Sigmoid colon (tissue), 6 donors: ENCODE measurements at regions not wholly inside any gene's neighbourhood (a gene's known extent, or its start where the extent isn't known, plus 50 kb on each side); places are given as distances from the start of the nearest gene placed in this dataset.

Experiments used
- DNase-seq: peaks from one replicate; pipeline ENCODE4 v3.0.0-alpha.2; 2019
- H3K27ac ChIP-seq, 4 donors: fragments of 200-600 bp; sonication (generic); one replicate each; pipeline ENCODE4 v1.5.1; 2016 to 2019; ENCODE audit warnings: mild to moderate bottlenecking in 1 of 4
- H3K27me3 ChIP-seq, 3 donors: fragments of 200-600 bp; sonication (generic); one replicate each; pipeline ENCODE4 v1.5.1; 2019; ENCODE audit warnings: mild to moderate bottlenecking in 1 of 3
- H3K36me3 ChIP-seq, 4 donors: fragments of 200-600 bp; sonication (generic); one replicate each; pipeline ENCODE4 v1.5.1; 2016 to 2019
- H3K4me1 ChIP-seq, 4 donors: fragments of 200-600 bp; sonication (generic); one replicate each; pipeline ENCODE4 v1.5.1; 2017 to 2019
- H3K4me3 ChIP-seq, 4 donors: fragments of 200-600 bp; sonication (generic); one replicate each; pipeline ENCODE4 v1.5.1; 2017 to 2019; ENCODE audit warnings: mild to moderate bottlenecking in 2 of 4, moderate library complexity in 1 of 4
- H3K9me3 ChIP-seq, 4 donors: fragments of 200-600 bp in 3 of 4; sonication (generic) in 3 of 4; one replicate each; pipeline versions ENCODE4 v1.5.1 to v1.6.1; 2013 to 2019
- EP300 ChIP-seq, 4 donors: sonication (generic); formaldehyde crosslinking; IDR thresholded peaks; one replicate each; pipeline ENCODE4 v1.6.1; 2017; ENCODE audit warnings: antibody characterized with exemption in 4 of 4
- POLR2A ChIP-seq, 2 donors: fragments of 450-650 bp; IDR thresholded peaks; one replicate each; pipeline ENCODE4 v1.6.1; 2016; ENCODE audit warnings: antibody characterized with exemption in 2 of 2, mild to moderate bottlenecking in 2 of 2, moderate library complexity in 2 of 2
- POLR2AphosphoS5 ChIP-seq, 4 donors: sonication (generic); formaldehyde crosslinking; IDR thresholded peaks; one replicate each; pipeline ENCODE4 v1.6.1; 2017; ENCODE audit warnings: antibody characterized with exemption in 4 of 4
- WGBS, 2 donors: extraction: QIAGEN DNeasy Blood & Tissue Kit; methylation state at CpG; one replicate each; pipeline ENCODE4 v1.1.7; 2013; 5-methylcytosine and 5-hydroxymethylcytosine counted together
- intact Hi-C: fragments of 100-400 bp; cut with DNase I; formaldehyde crosslinking; loops from one replicate; pipeline ENCODE4 v1.15.1; 2023
- TF ChIP-seq, protein P1 (sequence below), 4 experiments: fragments of 450-650 bp in 3 of 4; fragments of 200-600 bp in 1 of 4; IDR thresholded peaks; one replicate each; pipeline ENCODE4 v1.5.1; 2016 to 2019; ENCODE audit warnings: antibody characterized with exemption in 4 of 4, mild to moderate bottlenecking in 3 of 4, moderate library complexity in 2 of 4
- donor health status: healthy with polysubstance abuse.
- donor health status: healthy.

DNA sequence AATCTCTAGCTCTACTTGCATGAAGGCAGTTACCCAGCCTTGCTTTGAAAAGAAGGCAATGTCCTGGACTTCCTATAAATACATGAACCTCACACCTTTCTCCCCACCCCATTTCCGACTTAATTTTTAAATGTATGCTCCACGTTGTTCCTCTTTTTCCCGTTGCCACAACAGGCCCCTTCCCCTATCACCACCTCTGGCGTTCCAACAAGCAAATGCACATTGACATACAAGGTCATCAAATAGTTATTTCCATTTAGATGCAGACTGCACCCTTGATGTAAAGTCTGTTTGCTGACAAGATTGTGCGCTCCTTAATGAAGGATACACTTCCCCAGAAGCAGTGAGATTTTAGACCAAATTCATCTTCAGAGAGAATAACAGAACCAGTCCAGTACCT, 260.7 kb upstream of the UMPS start:
- TF ChIP-seq POLR2AphosphoS5 (IDR thresholded peaks at IDR 0.05), result no peak
- TF ChIP-seq, protein P1, sequence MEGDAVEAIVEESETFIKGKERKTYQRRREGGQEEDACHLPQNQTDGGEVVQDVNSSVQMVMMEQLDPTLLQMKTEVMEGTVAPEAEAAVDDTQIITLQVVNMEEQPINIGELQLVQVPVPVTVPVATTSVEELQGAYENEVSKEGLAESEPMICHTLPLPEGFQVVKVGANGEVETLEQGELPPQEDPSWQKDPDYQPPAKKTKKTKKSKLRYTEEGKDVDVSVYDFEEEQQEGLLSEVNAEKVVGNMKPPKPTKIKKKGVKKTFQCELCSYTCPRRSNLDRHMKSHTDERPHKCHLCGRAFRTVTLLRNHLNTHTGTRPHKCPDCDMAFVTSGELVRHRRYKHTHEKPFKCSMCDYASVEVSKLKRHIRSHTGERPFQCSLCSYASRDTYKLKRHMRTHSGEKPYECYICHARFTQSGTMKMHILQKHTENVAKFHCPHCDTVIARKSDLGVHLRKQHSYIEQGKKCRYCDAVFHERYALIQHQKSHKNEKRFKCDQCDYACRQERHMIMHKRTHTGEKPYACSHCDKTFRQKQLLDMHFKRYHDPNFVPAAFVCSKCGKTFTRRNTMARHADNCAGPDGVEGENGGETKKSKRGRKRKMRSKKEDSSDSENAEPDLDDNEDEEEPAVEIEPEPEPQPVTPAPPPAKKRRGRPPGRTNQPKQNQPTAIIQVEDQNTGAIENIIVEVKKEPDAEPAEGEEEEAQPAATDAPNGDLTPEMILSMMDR (IDR thresholded peaks at IDR 0.05), result no peak
- no peak for TF ChIP-seq EP300 (IDR thresholded peaks at IDR 0.05)
- TF ChIP-seq POLR2A (IDR thresholded peaks at IDR 0.05), result no peak
- H3K4me3 ChIP-seq, result no peak overlapping the region
- no peaks in the 10 kb centered on the region for H3K9me3 ChIP-seq
- H3K4me1 ChIP-seq, result no peaks in the 10 kb centered on the region
- DNase-seq, result no peak
- no peaks in the 10 kb centered on the region for H3K27me3 ChIP-seq
- 61 to 88% methylated on average over 5 of the region's 5 CpGs for WGBS, 2 donors
- H3K27ac ChIP-seq, result no peak overlapping the region
- intact Hi-C loops, result loop anchor here (2.0 to 10.0 kb wide), 4 partner anchors 115 to 453 kb away; no protein-coding TSS in a partner anchor
- H3K36me3 ChIP-seq, result no peaks in the 10 kb centered on the region

DNA sequence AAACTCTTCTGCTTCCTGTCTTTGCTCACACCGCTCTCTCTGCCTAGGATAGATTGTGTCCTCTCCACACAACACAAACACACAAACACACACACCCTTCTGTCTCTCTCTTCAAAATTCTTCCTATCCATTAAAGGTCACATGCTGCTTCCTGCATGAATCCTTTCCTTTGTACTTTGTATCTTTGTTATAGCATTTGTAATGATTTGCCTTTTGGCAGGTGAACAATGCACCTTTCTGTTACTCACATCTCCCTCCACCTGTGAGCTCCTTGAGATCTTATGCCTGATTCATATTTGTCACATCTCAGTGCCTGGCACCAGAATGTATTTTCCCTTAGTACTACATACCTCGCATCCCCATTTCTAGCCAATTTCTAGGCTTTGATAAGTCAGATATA, 251.4 kb upstream of the UMPS start:
- intact Hi-C loops, result no loop called here
- no peaks in the 10 kb centered on the region for H3K36me3 ChIP-seq
- no peak overlapping the region for H3K27ac ChIP-seq
- TF ChIP-seq, protein P1 (IDR thresholded peaks at IDR 0.05), result no peak
- TF ChIP-seq POLR2AphosphoS5 (IDR thresholded peaks at IDR 0.05) (no peak), EP300 (IDR thresholded peaks at IDR 0.05) (no peak), POLR2A (IDR thresholded peaks at IDR 0.05) (no peak)
- no peaks in the 10 kb centered on the region for H3K9me3 ChIP-seq
- no peaks in the 10 kb centered on the region for H3K27me3 ChIP-seq
- 16 to 74% methylated on average over 2 of the region's 2 CpGs for WGBS, 2 donors
- DNase-seq, result no peak
- no peaks in the 10 kb centered on the region for H3K4me1 ChIP-seq
- H3K4me3 ChIP-seq, result no peak overlapping the region

- intact Hi-C loops, result no loop called here
- TF ChIP-seq POLR2AphosphoS5 (IDR thresholded peaks at IDR 0.05), result no peak
- no peak for TF ChIP-seq EP300 (IDR thresholded peaks at IDR 0.05)
- TF ChIP-seq, protein P1 (IDR thresholded peaks at IDR 0.05), result no peak
- TF ChIP-seq POLR2A (IDR thresholded peaks at IDR 0.05), result no peak
- no peaks in the 10 kb centered on the region for H3K4me1 ChIP-seq
- H3K9me3 ChIP-seq, result no peaks in the 10 kb centered on the region
- no peaks in the 10 kb centered on the region for H3K27me3 ChIP-seq
- 89 to 97% methylated on average over 2 of the region's 2 CpGs for WGBS, 2 donors
- H3K36me3 ChIP-seq, result no peaks in the 10 kb centered on the region
- no peak overlapping the region for H3K27ac ChIP-seq
- H3K4me3 ChIP-seq, result no peak overlapping the region
- no peak for DNase-seq
Observed at GRCh38 chr3:124483915-124484470, 246.3 kb upstream of the UMPS start.

GRCh38 chr3:124486324-124486723, 243.9 kb upstream of the UMPS start:
- H3K9me3 ChIP-seq, result no peaks in the 10 kb centered on the region
- H3K4me1 ChIP-seq, result no peaks in the 10 kb centered on the region
- no peaks in the 10 kb centered on the region for H3K36me3 ChIP-seq
- H3K27ac ChIP-seq, result no peak overlapping the region
- H3K4me3 ChIP-seq, result no peak overlapping the region
- DNase-seq, result no peak
- no peaks in the 10 kb centered on the region for H3K27me3 ChIP-seq
- 60 to 88% methylated on average over 2 of the region's 2 CpGs for WGBS, 2 donors
- intact Hi-C loops, result no loop called here
- TF ChIP-seq, protein P1 (IDR thresholded peaks at IDR 0.05), result no peak
- TF ChIP-seq EP300 (IDR thresholded peaks at IDR 0.05), result no peak
- TF ChIP-seq POLR2AphosphoS5 (IDR thresholded peaks at IDR 0.05), result no peak
- no peak for TF ChIP-seq POLR2A (IDR thresholded peaks at IDR 0.05)

DNA sequence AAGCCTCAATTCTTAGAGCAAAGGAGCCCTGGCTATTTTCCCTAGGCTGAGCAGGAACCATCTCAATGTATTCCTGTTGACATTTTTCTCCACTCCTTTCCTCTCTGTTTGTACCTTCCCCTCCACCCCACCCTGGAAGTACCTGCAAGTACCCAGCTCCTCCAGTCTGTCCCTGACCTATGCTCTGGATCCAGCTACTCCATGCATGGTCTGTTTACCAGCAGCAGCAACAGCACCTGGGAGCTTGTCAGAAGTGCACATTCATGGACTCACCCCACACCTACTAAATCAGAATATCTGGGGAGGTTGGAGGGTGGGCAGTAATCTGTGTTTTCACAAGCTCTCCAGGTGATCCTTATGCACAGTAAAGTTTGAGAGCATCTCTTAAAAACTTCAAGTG, 240.7 kb upstream of the UMPS start:
- Histone ChIP-seq H3K9me3 (no peaks in the 10 kb centered on the region), H3K27me3 (no peaks in the 10 kb centered on the region), H3K4me1 (no peaks in the 10 kb centered on the region), H3K4me3 (no peak overlapping the region), H3K27ac (no peak overlapping the region), H3K36me3 (no peaks in the 10 kb centered on the region)
- no peak for TF ChIP-seq POLR2A (IDR thresholded peaks at IDR 0.05)
- no peak for TF ChIP-seq EP300 (IDR thresholded peaks at IDR 0.05)
- TF ChIP-seq, protein P1 (IDR thresholded peaks at IDR 0.05), result no peak
- TF ChIP-seq POLR2AphosphoS5 (IDR thresholded peaks at IDR 0.05), result no peak
- no peak for DNase-seq
- intact Hi-C loops, result no loop called here
